ENCODE measurements at regions not wholly inside any gene's neighbourhood (a gene's known extent, or its start where the extent isn't known, plus 50 kb on each side); places are given as distances from the start of the nearest gene placed in this dataset.

GRCh38 chr12:47577206-47577989 is 128.4 kb downstream of the RPAP3 start:
- 15 to 17% methylated on average over 7 of the region's 7 CpGs for WGBS, 2 experiments (ENCODE audit: low coverage in 1 of 2, low lambda C conversion rate in 2 of 2, missing lambda C conversion rate in 2 of 2)
- in situ Hi-C loops (cut with MboI), result no loop called here
- H3K36me3 ChIP-seq (ENCODE audit: low read depth), result no peaks in the 10 kb centered on the region
- no peaks in the 10 kb centered on the region for H3F3A ChIP-seq (ENCODE audit: insufficient read depth)
- H3K9me3 ChIP-seq (ENCODE audit: low read depth), result no peaks in the 10 kb centered on the region
- H3K27me3 ChIP-seq (replicated peaks; ENCODE audit: insufficient read depth), result peaks cover 20% of the 10 kb centered on the region; the same call in 1 of the 2 replicates
- no peak overlapping the region for H3K27ac ChIP-seq
- TF ChIP-seq EZH2phosphoT487 (IDR thresholded peaks at IDR 0.05; ENCODE audit: insufficient read depth, low read depth), result no peak
- TF ChIP-seq EZH2 (IDR thresholded peaks at IDR 0.05; ENCODE audit: insufficient read depth, poor library complexity, severe bottlenecking), result no peak
- H3K4me2 ChIP-seq (ENCODE audit: unreplicated experiment), result no peak overlapping the region
- H2AFZ ChIP-seq, result no peak overlapping the region
- no peak overlapping the region for H3K4me3 ChIP-seq
- no peaks in the 10 kb centered on the region for H4K20me1 ChIP-seq (ENCODE audit: insufficient read depth)
- peak; percentile 5 for DNase-seq
- no peaks in the 10 kb centered on the region for H3K79me2 ChIP-seq (ENCODE audit: insufficient read depth)
- no peaks in the 10 kb centered on the region for H3K4me1 ChIP-seq (ENCODE audit: insufficient read depth)
- 0 out of 2 replicates have a peak, but pooled peaks cover 2% of the 10 kb centered on the region for H3K9me2 ChIP-seq (ENCODE audit: insufficient read depth)
- no peak overlapping the region for H3K9ac ChIP-seq

DNA sequence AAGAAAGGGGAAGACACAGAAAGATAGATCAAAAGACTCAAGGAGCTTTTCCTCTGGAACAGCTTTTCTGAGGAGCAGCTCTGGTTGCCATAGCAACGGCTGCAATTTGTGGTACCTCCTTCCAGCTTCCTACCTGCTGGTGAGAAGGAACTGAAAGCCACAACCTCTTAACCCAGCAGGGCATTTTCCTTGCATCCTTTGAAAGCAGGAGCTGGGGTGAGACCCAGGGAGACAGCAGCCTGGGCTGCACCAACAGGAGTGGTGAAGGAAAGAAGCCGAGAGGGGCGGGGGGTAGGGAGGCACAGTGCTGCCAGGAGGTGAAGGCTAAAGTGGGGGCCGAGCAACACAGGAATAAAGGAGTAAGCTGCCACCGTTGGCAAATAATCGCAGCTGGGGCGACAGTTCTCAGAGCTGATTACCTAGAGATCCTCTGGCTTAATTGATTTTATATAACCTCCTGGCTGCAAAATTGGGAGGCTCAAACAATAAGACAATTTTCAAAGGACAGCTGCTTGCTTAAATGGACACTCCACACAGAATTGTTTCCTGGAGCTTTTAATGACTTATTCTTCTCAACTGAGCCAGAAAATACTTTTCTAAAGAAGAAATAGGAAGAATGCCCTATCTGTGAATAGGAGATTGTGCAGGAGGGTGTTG is 129.4 kb downstream of the RPAP3 start:
- Histone ChIP-seq H3K4me3 (no peak overlapping the region), H3K4me1 (ENCODE audit: insufficient read depth) (no peaks in the 10 kb centered on the region), H3K27me3 (replicated peaks; ENCODE audit: insufficient read depth) (peaks cover 22% of the 10 kb centered on the region; the same call in 1 of the 2 replicates), H3K9ac (no peak overlapping the region), H3K36me3 (ENCODE audit: low read depth) (no peaks in the 10 kb centered on the region), H2AFZ (no peak overlapping the region), H3K9me3 (ENCODE audit: low read depth) (no peaks in the 10 kb centered on the region), H3K27ac (no peak overlapping the region), H3K4me2 (ENCODE audit: unreplicated experiment) (no peak overlapping the region), H4K20me1 (ENCODE audit: insufficient read depth) (no peaks in the 10 kb centered on the region), H3K79me2 (ENCODE audit: insufficient read depth) (no peaks in the 10 kb centered on the region), H3F3A (ENCODE audit: insufficient read depth) (no peaks in the 10 kb centered on the region), H3K9me2 (ENCODE audit: insufficient read depth) (0 out of 2 replicates have a peak, but pooled peaks cover 4% of the 10 kb centered on the region)
- in situ Hi-C loops (cut with MboI), result no loop called here
- 26 to 31% methylated on average over 7 of the region's 7 CpGs for WGBS, 2 experiments (ENCODE audit: low coverage in 1 of 2, low lambda C conversion rate in 2 of 2, missing lambda C conversion rate in 2 of 2)
- DNase-seq, result no peak
- no peak for TF ChIP-seq EZH2 (IDR thresholded peaks at IDR 0.05; ENCODE audit: insufficient read depth, poor library complexity, severe bottlenecking)
- no peak for TF ChIP-seq EZH2phosphoT487 (IDR thresholded peaks at IDR 0.05; ENCODE audit: insufficient read depth, low read depth)

- in situ Hi-C loops (cut with MboI), result no loop called here
- H3K9ac ChIP-seq, result no peak overlapping the region
- H3K27me3 ChIP-seq (replicated peaks; ENCODE audit: insufficient read depth), result peaks cover 28% of the 10 kb centered on the region; the same call in 1 of the 2 replicates
- DNase-seq, result no peak
- no peak overlapping the region for H2AFZ ChIP-seq
- no peaks in the 10 kb centered on the region for H4K20me1 ChIP-seq (ENCODE audit: insufficient read depth)
- no peaks in the 10 kb centered on the region for H3K4me1 ChIP-seq (ENCODE audit: insufficient read depth)
- WGBS, 2 experiments (ENCODE audit: low coverage in 1 of 2, low lambda C conversion rate in 2 of 2, missing lambda C conversion rate in 2 of 2), result 94% methylated on average over 1 of the region's 1 CpG
- no peaks in the 10 kb centered on the region for H3K9me3 ChIP-seq (ENCODE audit: low read depth)
- H3K79me2 ChIP-seq (ENCODE audit: insufficient read depth), result no peaks in the 10 kb centered on the region
- H3F3A ChIP-seq (ENCODE audit: insufficient read depth), result no peaks in the 10 kb centered on the region
- H3K4me3 ChIP-seq, result no peak overlapping the region
- 0 out of 2 replicates have a peak, but pooled peaks cover 4% of the 10 kb centered on the region for H3K9me2 ChIP-seq (ENCODE audit: insufficient read depth)
- no peak overlapping the region for H3K27ac ChIP-seq
- no peak for TF ChIP-seq EZH2 (IDR thresholded peaks at IDR 0.05; ENCODE audit: insufficient read depth, poor library complexity, severe bottlenecking)
- no peak for TF ChIP-seq EZH2phosphoT487 (IDR thresholded peaks at IDR 0.05; ENCODE audit: insufficient read depth, low read depth)
- H3K36me3 ChIP-seq (ENCODE audit: low read depth), result no peaks in the 10 kb centered on the region
- no peak overlapping the region for H3K4me2 ChIP-seq (ENCODE audit: unreplicated experiment)
Measured at GRCh38 chr12:47574252-47575021, 131.4 kb downstream of the RPAP3 start.

DNA sequence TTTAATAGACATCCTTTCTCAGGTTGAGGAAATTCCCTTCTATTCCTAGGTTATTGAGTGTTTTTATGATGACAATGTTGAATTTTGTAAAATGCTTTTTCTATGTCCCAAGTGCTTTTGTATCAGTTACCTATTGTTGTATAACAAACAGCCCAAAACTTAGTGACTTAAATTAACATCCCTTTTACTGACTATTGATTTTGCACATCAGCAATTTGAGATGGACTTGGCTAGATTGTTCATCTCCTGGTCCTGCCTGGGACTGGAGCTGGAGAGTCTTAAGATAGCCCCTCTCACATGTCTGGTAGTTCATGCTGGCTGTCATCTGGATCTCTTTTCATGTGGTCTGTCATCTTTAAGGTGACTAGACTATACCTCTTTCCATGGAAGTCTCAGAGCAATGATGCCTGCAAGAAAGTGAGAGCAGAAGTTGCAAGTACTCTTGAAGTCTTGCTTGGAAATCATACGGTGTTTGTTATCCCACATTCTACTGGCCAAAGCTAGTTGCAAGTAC is 132.6 kb downstream of the RPAP3 start:
- H3K9me2 ChIP-seq (ENCODE audit: insufficient read depth), result 0 out of 2 replicates have a peak, but pooled peaks cover 4% of the 10 kb centered on the region
- no peak overlapping the region for H2AFZ ChIP-seq
- no peak for DNase-seq
- H3K36me3 ChIP-seq (ENCODE audit: low read depth), result no peaks in the 10 kb centered on the region
- H3K27me3 ChIP-seq (replicated peaks; ENCODE audit: insufficient read depth), result peaks cover 26% of the 10 kb centered on the region; the same call in 1 of the 2 replicates
- H3K4me1 ChIP-seq (ENCODE audit: insufficient read depth), result no peaks in the 10 kb centered on the region
- H3F3A ChIP-seq (ENCODE audit: insufficient read depth), result no peaks in the 10 kb centered on the region
- H3K4me3 ChIP-seq, result no peak overlapping the region
- TF ChIP-seq EZH2phosphoT487 (IDR thresholded peaks at IDR 0.05; ENCODE audit: insufficient read depth, low read depth), result no peak
- no peak for TF ChIP-seq EZH2 (IDR thresholded peaks at IDR 0.05; ENCODE audit: insufficient read depth, poor library complexity, severe bottlenecking)
- no peaks in the 10 kb centered on the region for H3K79me2 ChIP-seq (ENCODE audit: insufficient read depth)
- no peaks in the 10 kb centered on the region for H4K20me1 ChIP-seq (ENCODE audit: insufficient read depth)
- H3K27ac ChIP-seq, result no peak overlapping the region
- 83 to 87% methylated on average over 1 of the region's 1 CpG for WGBS, 2 experiments (ENCODE audit: low coverage in 1 of 2, low lambda C conversion rate in 2 of 2, missing lambda C conversion rate in 2 of 2)
- H3K9ac ChIP-seq, result no peak overlapping the region
- in situ Hi-C loops (cut with MboI), result no loop called here
- H3K9me3 ChIP-seq (ENCODE audit: low read depth), result no peaks in the 10 kb centered on the region
- H3K4me2 ChIP-seq (ENCODE audit: unreplicated experiment), result no peak overlapping the region
